Fibroblast of the aortic adventitia (primary cell): ENCODE measurements at regions not wholly inside any gene's neighbourhood (a gene's known extent, or its start where the extent isn't known, plus 50 kb on each side); places are given as distances from the start of the nearest gene placed in this dataset.
"Not testable (repeated sequence)": the region's sequence is repeated elsewhere in the genome, so short reads cannot be mapped to it uniquely, and the experiment has no call there.

Experiments
- DNase-seq: peaks from one replicate; pipeline ENCODE4 v3.0.0-alpha.2; 2010; ENCODE audit warnings: low read depth
- H3K4me3 ChIP-seq: 2 replicates; pipeline ENCODE4 v1.5.1; 2011; ENCODE audit warnings: low read depth, mild to moderate bottlenecking, control low read depth, low read length, moderate library complexity
- CTCF ChIP-seq: IDR thresholded peaks from 2 replicates; pipeline ENCODE4 v1.5.1; 2011; ENCODE audit warnings: mild to moderate bottlenecking, low read length, control low read depth, inconsistent platforms; ENCODE audit not compliant: insufficient read depth

DNA sequence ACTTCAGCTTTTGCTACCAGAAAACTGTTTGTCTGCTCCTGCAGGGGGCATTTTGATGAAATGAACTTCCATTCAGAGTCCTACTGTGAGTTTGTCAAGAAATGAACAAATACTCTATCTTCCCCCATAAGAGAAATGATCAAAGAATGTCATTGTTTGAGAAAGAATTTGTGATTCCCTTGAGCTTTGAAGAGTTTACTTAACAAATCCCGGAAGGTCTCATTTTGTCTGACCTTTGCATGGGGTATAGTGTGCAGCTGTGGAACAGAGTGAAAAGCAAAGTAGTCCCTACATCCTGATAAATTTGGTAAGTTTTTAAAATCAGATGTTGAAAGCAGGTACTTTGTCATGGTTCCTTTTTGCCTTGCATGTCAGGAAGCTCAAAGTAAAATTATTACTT lies 178.0 kb downstream of the ABCC12 start:
- H3K4me3 ChIP-seq: no peak overlapping the region
- no peak for TF ChIP-seq CTCF
- DNase-seq: no peak

DNA sequence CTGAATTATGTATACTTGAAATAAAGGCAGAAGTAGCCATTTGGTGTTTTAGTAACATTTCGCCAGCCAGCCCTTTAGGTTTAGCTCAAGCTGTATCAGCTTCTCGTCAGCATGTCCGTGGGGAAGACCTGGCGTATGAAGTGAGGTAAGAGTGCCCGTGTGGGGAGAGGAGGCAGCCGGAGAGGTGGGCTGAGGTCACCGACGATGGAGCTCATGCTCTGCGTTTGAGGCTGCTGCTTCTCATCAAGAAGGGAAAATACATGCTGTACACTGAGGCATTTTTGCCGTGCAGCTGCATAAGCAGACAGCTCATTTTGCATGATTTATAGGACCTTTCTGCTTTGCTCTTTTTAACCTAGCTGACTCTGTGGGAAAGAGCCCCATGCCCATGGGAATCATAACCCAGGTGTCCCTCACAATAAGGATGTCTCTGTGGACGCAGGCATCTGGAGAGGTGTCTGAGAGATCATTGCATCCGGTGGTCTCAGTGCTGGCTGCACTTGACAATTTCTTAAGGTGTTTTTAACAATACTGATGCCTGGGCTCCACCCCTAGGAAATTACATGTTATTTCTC lies 179.1 kb downstream of the ABCC12 start:
- no peak overlapping the region for H3K4me3 ChIP-seq
- no peak for DNase-seq
- TF ChIP-seq CTCF: no peak

- DNase-seq, H3K4me3 ChIP-seq: not testable (repeated sequence)
Measured at GRCh38 chr16:47974971-47975370, 180.8 kb downstream of the ABCC12 start.

DNA sequence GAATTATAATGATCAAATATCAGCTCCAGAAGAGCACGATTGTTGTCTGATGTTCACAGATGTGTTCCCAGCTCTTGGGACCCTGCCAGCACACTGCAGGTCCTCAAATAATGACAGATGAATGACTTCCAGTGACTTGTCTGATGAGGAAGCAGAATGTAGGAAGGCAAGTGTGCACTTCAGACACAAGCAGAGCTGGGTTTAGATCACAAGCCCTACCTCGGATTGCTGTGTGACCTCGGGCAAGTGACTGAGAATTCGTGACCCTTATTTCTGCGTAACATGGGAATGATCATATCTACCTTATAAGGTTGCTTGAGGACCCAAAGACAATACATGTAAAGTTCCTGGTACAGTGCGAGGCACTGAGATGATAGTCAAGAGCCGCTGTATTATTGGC lies 182.2 kb downstream of the ABCC12 start:
- no peak for DNase-seq
- no peak overlapping the region for H3K4me3 ChIP-seq
- TF ChIP-seq CTCF: no peak

DNA sequence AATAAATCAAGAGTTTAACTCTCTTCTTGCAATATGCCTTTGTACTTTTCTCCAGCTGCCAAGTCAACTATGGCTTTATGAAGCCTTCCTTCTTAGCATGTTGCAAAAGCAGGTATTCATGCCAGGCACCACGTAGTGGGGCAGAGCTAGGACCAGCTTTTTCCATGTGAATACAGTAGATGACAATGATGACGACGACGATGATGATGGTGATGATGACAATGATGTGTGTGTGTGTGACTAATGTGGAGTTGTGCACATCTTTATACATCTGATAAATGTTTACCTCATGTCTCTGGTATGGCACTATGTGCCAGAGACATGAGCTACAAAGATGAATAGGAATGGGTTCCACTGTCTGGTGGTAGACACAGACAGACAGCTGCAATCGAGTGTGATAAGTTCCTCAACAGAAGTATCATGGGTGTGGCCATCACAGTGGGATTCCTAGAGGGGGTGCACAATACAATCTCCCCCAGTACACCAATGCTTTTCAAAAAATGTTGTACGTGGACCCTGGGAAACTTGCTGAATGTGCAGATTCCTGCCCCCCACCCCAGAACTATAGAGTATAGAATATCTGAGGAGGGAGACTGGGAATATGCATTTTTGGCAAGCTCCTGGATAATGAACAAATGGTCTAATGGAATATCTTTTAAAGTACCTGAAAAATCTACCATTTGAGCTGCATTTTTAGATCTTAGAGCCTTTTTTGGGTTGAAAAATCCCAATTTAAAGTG lies 183.4 kb downstream of the ABCC12 start:
- H3K4me3 ChIP-seq: no peak overlapping the region
- no peak for DNase-seq
- TF ChIP-seq CTCF: no peak

GRCh38 chr16:47971225-47971624 lies 184.6 kb downstream of the ABCC12 start:
- TF ChIP-seq CTCF: no peak
- no peak overlapping the region for H3K4me3 ChIP-seq
- DNase-seq: no peak

- TF ChIP-seq CTCF: no peak
- DNase-seq: peak; percentile 48
- no peak overlapping the region for H3K4me3 ChIP-seq
Measured at GRCh38 chr16:47970291-47970931, 185.4 kb downstream of the ABCC12 start.
